ENCODE measurements at regions not wholly inside any gene's neighbourhood (a gene's known extent, or its start where the extent isn't known, plus 50 kb on each side); places are given as distances from the start of the nearest gene placed in this dataset.
"Not testable (repeated sequence)": the region's sequence is repeated elsewhere in the genome, so short reads cannot be mapped to it uniquely, and the experiment has no call there.

- peaks cover 36% of the 10 kb centered on the region for H3K4me1 Mint-ChIP-seq
- H3K27ac Mint-ChIP-seq = peak overlapping the region; percentile 90
- no peak for TF ChIP-seq CTCF (IDR thresholded peaks at IDR 0.05; ENCODE audit: unreplicated experiment)
- peaks cover 11% of the 10 kb centered on the region for H3K36me3 Mint-ChIP-seq
- DNase-seq (ENCODE audit: low spot score in 2 of 2, unreplicated experiment in 2 of 2) = no peak
- no peaks in the 10 kb centered on the region for H3K27me3 Mint-ChIP-seq (ENCODE audit: low read depth)
- H3K4me3 Mint-ChIP-seq = no peak overlapping the region
- peaks cover 16% of the 10 kb centered on the region for H3K9me3 Mint-ChIP-seq
Measured at GRCh38 chr22:27251563-27251962, 550.0 kb downstream of the MN1 start.

DNA sequence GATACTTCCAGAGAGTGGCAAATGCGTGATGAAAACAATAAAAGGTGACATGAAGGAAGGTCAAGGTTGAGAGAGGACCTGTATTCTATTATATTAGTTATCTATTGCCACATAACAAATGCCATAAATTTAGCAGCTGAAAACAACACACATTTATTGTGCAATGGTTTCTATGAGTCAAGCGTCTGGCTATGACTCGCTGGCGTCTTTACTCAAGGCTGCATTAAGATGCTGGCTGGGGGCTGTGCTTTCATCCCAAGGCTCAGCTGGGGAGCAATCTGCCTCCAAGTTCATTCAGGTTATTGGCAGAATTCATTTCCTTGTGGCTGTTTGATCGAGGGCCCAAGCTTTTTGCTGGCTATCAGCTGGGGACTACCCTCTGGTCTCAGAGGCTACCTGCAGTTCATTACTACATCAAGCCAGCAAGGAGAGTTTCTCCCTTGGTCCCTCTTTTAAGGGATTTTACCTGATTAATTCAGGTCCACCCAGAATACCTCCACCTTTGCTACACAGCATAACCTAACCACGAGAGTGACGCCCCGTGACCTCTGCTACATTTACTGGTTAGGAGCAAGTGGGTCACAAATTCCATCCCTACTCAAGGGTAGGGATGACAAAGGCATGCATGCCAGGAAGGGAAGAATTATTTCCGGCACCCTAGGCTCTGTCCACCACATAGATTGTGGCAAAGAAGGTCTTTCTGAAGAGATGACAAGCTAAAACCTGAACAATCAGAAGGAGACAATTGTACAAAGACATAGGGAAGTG is 549.1 kb downstream of the MN1 start:
- Mint-ChIP-seq H3K4me3 (no peak overlapping the region), H3K36me3 (peaks cover 11% of the 10 kb centered on the region), H3K27me3 (ENCODE audit: low read depth) (no peaks in the 10 kb centered on the region), H3K27ac (no peak overlapping the region), H3K9me3 (peaks cover 16% of the 10 kb centered on the region), H3K4me1 (peaks cover 27% of the 10 kb centered on the region)
- DNase-seq (ENCODE audit: low spot score in 2 of 2, unreplicated experiment in 2 of 2) = no peak
- TF ChIP-seq CTCF (IDR thresholded peaks at IDR 0.05; ENCODE audit: unreplicated experiment) = no peak

- Mint-ChIP-seq H3K4me3 (no peak overlapping the region), H3K36me3 (peaks cover 11% of the 10 kb centered on the region), H3K4me1 (peaks cover 20% of the 10 kb centered on the region), H3K27ac (no peak overlapping the region), H3K27me3 (ENCODE audit: low read depth) (no peaks in the 10 kb centered on the region), H3K9me3 (peaks cover 16% of the 10 kb centered on the region)
- TF ChIP-seq CTCF (IDR thresholded peaks at IDR 0.05; ENCODE audit: unreplicated experiment) = no peak
- DNase-seq (ENCODE audit: low spot score in 2 of 2, unreplicated experiment in 2 of 2) = no peak
Measured at GRCh38 chr22:27253108-27253902, 548.3 kb downstream of the MN1 start.

GRCh38 chr22:27254063-27254462 is 547.5 kb downstream of the MN1 start:
- H3K4me1 Mint-ChIP-seq = peaks cover 21% of the 10 kb centered on the region
- H3K27ac Mint-ChIP-seq = not testable (repeated sequence)

GRCh38 chr22:27255580-27255979 is 546.0 kb downstream of the MN1 start:
- TF ChIP-seq CTCF (IDR thresholded peaks at IDR 0.05; ENCODE audit: unreplicated experiment) = no peak
- no peaks in the 10 kb centered on the region for H3K27me3 Mint-ChIP-seq (ENCODE audit: low read depth)
- peaks cover 16% of the 10 kb centered on the region for H3K9me3 Mint-ChIP-seq
- no peak overlapping the region for H3K4me3 Mint-ChIP-seq
- H3K27ac Mint-ChIP-seq = no peak overlapping the region
- H3K36me3 Mint-ChIP-seq = peaks cover 11% of the 10 kb centered on the region
- H3K4me1 Mint-ChIP-seq = peaks cover 24% of the 10 kb centered on the region
- DNase-seq (ENCODE audit: low spot score in 2 of 2, unreplicated experiment in 2 of 2) = no peak

More at GRCh38 chr22:27254063-27254462, 547.5 kb downstream of the MN1 start:
- peaks cover 16% of the 10 kb centered on the region for H3K9me3 Mint-ChIP-seq
- peaks cover 11% of the 10 kb centered on the region for H3K36me3 Mint-ChIP-seq
- H3K27me3 Mint-ChIP-seq (ENCODE audit: low read depth); H3K4me3 Mint-ChIP-seq; DNase-seq (ENCODE audit: low spot score in 2 of 2, unreplicated experiment in 2 of 2): not testable (repeated sequence)

DNA sequence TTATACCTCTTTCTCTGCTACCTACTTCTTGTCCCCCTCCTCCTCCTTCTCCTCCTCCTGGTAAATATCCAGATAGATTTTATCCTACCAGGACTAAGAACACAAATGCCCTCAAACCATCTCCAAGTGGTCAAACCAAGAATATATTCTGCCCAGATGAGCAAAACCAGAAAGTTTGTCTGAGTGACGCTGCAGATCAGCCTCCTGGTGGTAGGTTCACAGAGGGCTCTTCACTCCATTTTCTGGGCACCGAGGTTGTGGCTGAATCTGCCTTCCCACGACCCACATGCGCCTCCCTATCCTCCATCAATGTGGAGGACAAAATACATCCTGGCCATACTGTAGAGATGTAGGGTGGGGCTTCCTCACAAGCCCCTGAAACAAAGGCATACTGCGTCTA is 543.6 kb downstream of the MN1 start:
- no peak overlapping the region for H3K27ac Mint-ChIP-seq
- H3K27me3 Mint-ChIP-seq (ENCODE audit: low read depth) = no peaks in the 10 kb centered on the region
- no peak overlapping the region for H3K4me3 Mint-ChIP-seq
- DNase-seq (ENCODE audit: low spot score in 2 of 2, unreplicated experiment in 2 of 2) = no peak
- peaks cover 17% of the 10 kb centered on the region for H3K4me1 Mint-ChIP-seq
- H3K9me3 Mint-ChIP-seq = peaks cover 16% of the 10 kb centered on the region
- peaks cover 11% of the 10 kb centered on the region for H3K36me3 Mint-ChIP-seq
- no peak for TF ChIP-seq CTCF (IDR thresholded peaks at IDR 0.05; ENCODE audit: unreplicated experiment)
